ENCODE measurements at regions not wholly inside any gene's neighbourhood (a gene's known extent, or its start where the extent isn't known, plus 50 kb on each side); places are given as distances from the start of the nearest gene placed in this dataset.

- no peaks in the 10 kb centered on the region for H3K27me3 ChIP-seq
- H3K9me3 ChIP-seq, result no peaks in the 10 kb centered on the region
- TF ChIP-seq, protein P1, sequence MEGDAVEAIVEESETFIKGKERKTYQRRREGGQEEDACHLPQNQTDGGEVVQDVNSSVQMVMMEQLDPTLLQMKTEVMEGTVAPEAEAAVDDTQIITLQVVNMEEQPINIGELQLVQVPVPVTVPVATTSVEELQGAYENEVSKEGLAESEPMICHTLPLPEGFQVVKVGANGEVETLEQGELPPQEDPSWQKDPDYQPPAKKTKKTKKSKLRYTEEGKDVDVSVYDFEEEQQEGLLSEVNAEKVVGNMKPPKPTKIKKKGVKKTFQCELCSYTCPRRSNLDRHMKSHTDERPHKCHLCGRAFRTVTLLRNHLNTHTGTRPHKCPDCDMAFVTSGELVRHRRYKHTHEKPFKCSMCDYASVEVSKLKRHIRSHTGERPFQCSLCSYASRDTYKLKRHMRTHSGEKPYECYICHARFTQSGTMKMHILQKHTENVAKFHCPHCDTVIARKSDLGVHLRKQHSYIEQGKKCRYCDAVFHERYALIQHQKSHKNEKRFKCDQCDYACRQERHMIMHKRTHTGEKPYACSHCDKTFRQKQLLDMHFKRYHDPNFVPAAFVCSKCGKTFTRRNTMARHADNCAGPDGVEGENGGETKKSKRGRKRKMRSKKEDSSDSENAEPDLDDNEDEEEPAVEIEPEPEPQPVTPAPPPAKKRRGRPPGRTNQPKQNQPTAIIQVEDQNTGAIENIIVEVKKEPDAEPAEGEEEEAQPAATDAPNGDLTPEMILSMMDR (IDR thresholded peaks at IDR 0.05), result no peak
- no peak for TF ChIP-seq POLR2A (IDR thresholded peaks at IDR 0.05)
- no peaks in the 10 kb centered on the region for H3K4me1 ChIP-seq
- H3K27ac ChIP-seq, result no peak overlapping the region
- H3K4me3 ChIP-seq, result no peak overlapping the region
- DNase-seq, result no peak
- no peaks in the 10 kb centered on the region for H3K36me3 ChIP-seq
Observed at GRCh38 chr2:180799141-180799540, 181.3 kb upstream of the UBE2E3 start.

- TF ChIP-seq, protein P1 (IDR thresholded peaks at IDR 0.05), result no peak
- TF ChIP-seq POLR2A (IDR thresholded peaks at IDR 0.05), result no peak
- Histone ChIP-seq H3K9me3 (no peaks in the 10 kb centered on the region), H3K36me3 (no peaks in the 10 kb centered on the region), H3K27ac (no peak overlapping the region), H3K4me3 (no peak overlapping the region), H3K4me1 (no peaks in the 10 kb centered on the region), H3K27me3 (no peaks in the 10 kb centered on the region)
- DNase-seq, result no peak
Observed at GRCh38 chr2:180790891-180791290, 189.5 kb upstream of the UBE2E3 start.

DNA sequence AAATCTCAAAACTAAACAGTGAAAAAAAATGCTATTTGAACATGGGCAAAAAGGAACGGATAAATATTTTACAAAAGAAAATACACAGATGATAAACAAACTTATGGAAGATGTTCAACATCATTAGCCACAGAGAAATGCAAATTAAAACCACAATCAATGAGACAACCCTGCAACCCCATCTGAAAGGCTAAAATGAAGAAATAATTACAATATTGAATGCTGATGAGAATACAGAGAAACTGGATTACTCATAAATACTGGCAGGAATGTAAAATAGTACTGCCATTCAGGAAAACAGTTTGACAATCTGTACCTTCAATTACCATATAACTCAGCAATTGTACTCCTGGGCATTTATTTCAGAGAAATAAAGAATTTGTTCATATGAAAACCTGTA is 193.1 kb upstream of the UBE2E3 start:
- DNase-seq, result no peak
- H3K36me3 ChIP-seq, result no peaks in the 10 kb centered on the region
- H3K4me1 ChIP-seq, result no peaks in the 10 kb centered on the region
- no peaks in the 10 kb centered on the region for H3K27me3 ChIP-seq
- H3K4me3 ChIP-seq, result no peak overlapping the region
- no peaks in the 10 kb centered on the region for H3K9me3 ChIP-seq
- no peak overlapping the region for H3K27ac ChIP-seq
- no peak for TF ChIP-seq POLR2A (IDR thresholded peaks at IDR 0.05)
- TF ChIP-seq, protein P1 (IDR thresholded peaks at IDR 0.05), result no peak

DNA sequence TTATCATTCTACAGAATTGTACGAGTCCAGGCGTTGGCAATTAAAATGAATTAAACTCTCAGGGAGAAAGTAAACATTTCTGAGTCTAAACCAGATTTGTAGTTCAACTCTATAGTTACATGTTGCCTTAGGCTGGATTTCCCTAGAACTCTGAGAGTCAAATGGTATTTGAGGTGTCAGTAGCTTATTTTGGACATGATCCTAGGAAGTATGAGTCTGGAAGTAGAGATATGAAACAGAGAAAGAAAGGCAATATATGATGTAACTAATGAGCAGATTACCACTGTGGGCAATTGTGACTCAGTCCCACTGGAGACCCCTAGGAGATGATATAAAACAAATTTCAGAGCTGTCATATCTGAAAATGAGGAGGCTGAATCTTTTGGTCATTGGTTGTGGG is 199.1 kb upstream of the UBE2E3 start:
- no peaks in the 10 kb centered on the region for H3K4me1 ChIP-seq
- no peak overlapping the region for H3K4me3 ChIP-seq
- H3K27ac ChIP-seq, result no peak overlapping the region
- TF ChIP-seq, protein P1 (IDR thresholded peaks at IDR 0.05), result no peak
- no peak for TF ChIP-seq POLR2A (IDR thresholded peaks at IDR 0.05)
- no peaks in the 10 kb centered on the region for H3K9me3 ChIP-seq
- H3K27me3 ChIP-seq, result no peaks in the 10 kb centered on the region
- no peak for DNase-seq
- H3K36me3 ChIP-seq, result no peaks in the 10 kb centered on the region

GRCh38 chr2:180778291-180778690 is 202.1 kb upstream of the UBE2E3 start:
- no peaks in the 10 kb centered on the region for H3K36me3 ChIP-seq
- H3K4me1 ChIP-seq, result no peaks in the 10 kb centered on the region
- H3K4me3 ChIP-seq, result no peak overlapping the region
- H3K27me3 ChIP-seq, result no peaks in the 10 kb centered on the region
- no peak for DNase-seq
- H3K27ac ChIP-seq, result no peak overlapping the region
- TF ChIP-seq, protein P1 (IDR thresholded peaks at IDR 0.05), result no peak
- no peak for TF ChIP-seq POLR2A (IDR thresholded peaks at IDR 0.05)
- no peaks in the 10 kb centered on the region for H3K9me3 ChIP-seq

DNA sequence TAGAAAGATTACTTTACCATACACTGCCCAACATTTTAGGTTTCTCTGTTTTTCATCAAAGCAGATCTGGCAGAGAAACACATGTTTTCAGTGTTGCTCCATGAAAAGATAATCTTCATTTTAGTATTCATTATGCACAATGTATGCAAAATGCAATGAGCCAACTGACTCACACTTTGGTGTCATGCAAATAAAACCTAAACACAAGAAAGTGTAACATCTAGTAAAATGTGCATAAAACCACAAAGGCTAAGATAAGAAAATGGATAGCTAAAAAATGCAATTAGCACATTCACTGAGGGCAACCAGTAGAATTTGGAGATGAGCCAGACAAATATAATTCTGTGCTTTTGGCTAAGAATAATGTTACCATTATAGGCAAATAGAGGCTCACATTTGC is 203.5 kb upstream of the UBE2E3 start:
- Histone ChIP-seq H3K4me1 (no peaks in the 10 kb centered on the region), H3K36me3 (no peaks in the 10 kb centered on the region), H3K27me3 (no peaks in the 10 kb centered on the region), H3K27ac (no peak overlapping the region), H3K9me3 (no peaks in the 10 kb centered on the region), H3K4me3 (no peak overlapping the region)
- no peak for DNase-seq
- TF ChIP-seq POLR2A (IDR thresholded peaks at IDR 0.05), result no peak
- TF ChIP-seq, protein P1 (IDR thresholded peaks at IDR 0.05), result no peak

Data from Peyer's patch (tissue), 4 donors.